H1 (cell line): ENCODE measurements at regions not wholly inside any gene's neighbourhood (a gene's known extent, or its start where the extent isn't known, plus 50 kb on each side); places are given as distances from the start of the nearest gene placed in this dataset.

Experiments
- BACH1 ChIP-seq: IDR thresholded peaks from 2 replicates; pipeline ENCODE4 v1.6.1; 2012; ENCODE audit warnings: low read length, improper control_type of control experiment
- NANOG ChIP-seq: IDR thresholded peaks from 2 replicates; pipeline ENCODE4 v1.6.1; 2011; ENCODE audit warnings: low read length, low read depth, mild to moderate bottlenecking, inconsistent platforms; ENCODE audit not compliant: insufficient read depth, poor library complexity, severe bottlenecking

DNA sequence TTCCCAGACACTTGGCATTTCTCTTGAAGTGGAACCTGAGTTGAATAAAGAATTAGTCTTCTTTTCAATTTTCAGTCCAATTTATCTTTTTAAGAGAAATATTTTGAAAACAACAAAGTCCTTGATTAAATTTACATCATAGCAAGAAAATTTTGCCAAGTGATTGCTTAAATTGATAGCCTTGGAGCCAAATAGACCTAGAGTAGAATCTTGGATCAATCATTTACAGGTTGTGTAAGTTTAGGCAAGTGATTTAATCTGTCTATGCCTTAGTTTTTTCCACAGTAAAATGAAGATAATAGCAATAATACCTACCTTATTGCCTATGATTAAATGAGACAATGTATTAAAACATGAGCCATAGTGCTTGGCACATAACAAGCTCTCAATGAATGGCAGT is 113.9 kb downstream of the LHX9 start (continued):
- TF ChIP-seq NANOG (no peak), BACH1 (no peak)
